Endothelial cell of umbilical vein (primary cell): ENCODE measurements at regions not wholly inside any gene's neighbourhood (a gene's known extent, or its start where the extent isn't known, plus 50 kb on each side); places are given as distances from the start of the nearest gene placed in this dataset.

Experiments used
- CTCF ChIP-seq, 2 donors: IDR thresholded peaks; 1 replicate in 1 of 2; 2 replicates in 1 of 2; pipeline ENCODE4 v1.5.1; 2011; ENCODE audit warnings: low read length in 2 of 2, mild to moderate bottlenecking in 2 of 2, moderate library complexity in 2 of 2, control low read depth in 1 of 2, inconsistent platforms in 1 of 2, low read depth in 1 of 2; ENCODE audit not compliant: insufficient read depth in 1 of 2; ENCODE audit errors: extremely low read depth in 1 of 2
- EZH2 ChIP-seq: IDR thresholded peaks from 2 replicates; pipeline ENCODE4 v1.6.1; 2012; ENCODE audit warnings: borderline replicate concordance, low read depth, mild to moderate bottlenecking, moderate library complexity, low read length, inconsistent platforms; ENCODE audit not compliant: severe bottlenecking
- FOS ChIP-seq: IDR thresholded peaks from 2 replicates; pipeline ENCODE4 v1.6.1; 2011; ENCODE audit warnings: mild to moderate bottlenecking, low read length, moderate library complexity, borderline replicate concordance; ENCODE audit not compliant: insufficient read depth
- GATA2 ChIP-seq: IDR thresholded peaks from 2 replicates; pipeline ENCODE4 v1.7.0; 2011; ENCODE audit warnings: low read depth, mild to moderate bottlenecking, moderate library complexity, mixed read lengths, low read length; ENCODE audit not compliant: insufficient read length, insufficient read depth
- MAX ChIP-seq: IDR thresholded peaks from 2 replicates; pipeline ENCODE4 v1.6.1; 2011; ENCODE audit not compliant: insufficient read depth, insufficient read length
- POLR2AphosphoS5 ChIP-seq: IDR thresholded peaks from 2 replicates; pipeline ENCODE4 v1.6.1; 2012; ENCODE audit warnings: low read depth, mild to moderate bottlenecking, control low read depth, low read length, moderate library complexity; ENCODE audit not compliant: insufficient read depth

- no peak for TF ChIP-seq CTCF (IDR thresholded peaks at IDR 0.05; ENCODE audit: extremely low read depth in 1 of 2, insufficient read depth in 1 of 2, low read depth in 1 of 2, low read length in 2 of 2)
- TF ChIP-seq POLR2AphosphoS5 = no peak
- no peak for TF ChIP-seq MAX
- TF ChIP-seq GATA2 = no peak
- no peak for TF ChIP-seq EZH2
- TF ChIP-seq FOS = no peak
These were observed 131.5 kb upstream of the SATB1 start for GRCh38 chr3:18556503-18557135.
